HCEC 1CT (cell line): ENCODE measurements at regions not wholly inside any gene's neighbourhood (a gene's known extent, or its start where the extent isn't known, plus 50 kb on each side); places are given as distances from the start of the nearest gene placed in this dataset.

Experiments
- DNase-seq: peaks from one replicate; pipeline ENCODE4 v3.0.0-alpha.2; 2017

DNA sequence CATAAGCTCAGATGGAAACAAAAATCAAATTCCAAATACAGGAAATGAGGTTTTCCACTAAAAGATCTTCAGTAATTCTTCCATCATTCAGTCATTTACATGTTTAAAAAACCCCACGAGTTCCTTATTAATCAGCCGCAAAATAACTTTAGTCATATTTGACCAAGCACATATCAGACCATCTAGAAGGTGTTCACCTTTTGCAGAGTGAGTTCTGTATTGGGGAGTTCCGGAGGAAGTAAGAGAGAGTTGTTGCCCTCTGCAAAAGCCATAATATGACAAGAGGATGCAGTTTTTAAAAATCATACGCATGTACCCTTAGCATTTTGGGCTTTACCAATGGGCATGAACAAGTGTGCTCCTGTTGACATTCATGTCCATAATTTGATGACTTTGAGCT is 61.6 kb downstream of the CCR1 start:
- no peak for DNase-seq

DNA sequence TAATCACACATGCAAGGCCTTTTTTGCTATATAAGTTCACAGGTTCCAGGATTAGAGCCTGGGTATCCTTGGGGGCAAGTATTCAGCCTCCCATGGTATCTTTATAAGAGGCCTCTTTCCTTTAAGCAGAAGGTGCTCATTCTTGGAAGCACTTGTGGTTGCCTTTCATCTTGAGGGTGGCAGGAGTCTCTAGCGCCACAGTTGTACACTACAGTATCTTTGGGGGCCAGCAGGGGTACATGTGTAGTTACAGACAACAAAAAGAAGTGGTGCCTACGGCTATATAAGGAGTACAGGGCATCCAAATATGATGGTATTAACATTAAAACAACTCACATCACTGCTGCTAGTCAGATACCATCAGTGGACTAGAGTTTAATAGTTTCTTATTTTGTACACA is 62.1 kb downstream of the CCR1 start:
- no peak for DNase-seq

DNA sequence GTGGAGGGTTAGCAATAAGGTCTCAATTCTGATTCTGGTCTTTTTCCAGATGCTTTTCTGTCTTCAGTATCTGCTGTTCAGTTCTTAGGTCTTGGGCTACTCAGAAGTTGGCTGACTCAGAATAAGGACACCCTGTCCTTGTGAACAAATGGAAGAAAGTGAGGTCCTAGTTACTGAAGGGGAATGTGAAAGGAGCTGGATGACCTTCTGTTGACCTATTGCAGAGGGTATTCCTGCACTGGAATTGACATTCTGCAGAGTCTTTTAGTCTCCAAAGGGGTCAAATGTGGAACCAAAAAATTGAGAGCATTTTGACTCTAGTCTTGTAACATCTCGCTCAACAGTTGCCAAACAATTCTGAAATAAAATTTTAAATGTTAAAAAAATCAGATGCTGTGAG is 63.0 kb downstream of the CCR1 start:
- DNase-seq = no peak

- no peak for DNase-seq
These were observed 64.1 kb downstream of the CCR1 start for GRCh38 chr3:46143951-46144473.

- no peak for DNase-seq
These were observed 66.3 kb downstream of the CCR1 start for GRCh38 chr3:46141813-46142212.

- DNase-seq = no peak
These were observed 69.5 kb downstream of the CCR1 start for GRCh38 chr3:46138581-46138980.

DNA sequence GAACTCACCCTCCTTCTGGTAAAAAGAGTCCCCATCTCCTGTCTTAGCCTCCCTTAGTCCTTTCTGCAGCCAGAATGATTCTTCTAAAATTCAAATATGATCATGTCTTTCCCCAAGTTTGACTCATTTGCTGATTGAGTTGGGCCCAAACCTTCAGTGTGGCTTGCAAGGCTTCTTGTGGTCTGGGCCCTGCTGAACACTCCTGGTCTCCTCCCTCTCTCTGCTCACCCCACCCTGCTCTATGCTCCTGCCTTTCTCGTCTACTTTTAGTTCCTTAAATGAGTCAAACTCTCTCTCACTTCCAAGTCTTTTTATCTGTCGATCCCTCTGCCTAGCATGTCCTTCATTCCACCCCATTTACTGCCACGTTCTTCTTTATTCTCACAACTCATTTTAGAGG is 72.6 kb downstream of the CCR1 start:
- no peak for DNase-seq

DNA sequence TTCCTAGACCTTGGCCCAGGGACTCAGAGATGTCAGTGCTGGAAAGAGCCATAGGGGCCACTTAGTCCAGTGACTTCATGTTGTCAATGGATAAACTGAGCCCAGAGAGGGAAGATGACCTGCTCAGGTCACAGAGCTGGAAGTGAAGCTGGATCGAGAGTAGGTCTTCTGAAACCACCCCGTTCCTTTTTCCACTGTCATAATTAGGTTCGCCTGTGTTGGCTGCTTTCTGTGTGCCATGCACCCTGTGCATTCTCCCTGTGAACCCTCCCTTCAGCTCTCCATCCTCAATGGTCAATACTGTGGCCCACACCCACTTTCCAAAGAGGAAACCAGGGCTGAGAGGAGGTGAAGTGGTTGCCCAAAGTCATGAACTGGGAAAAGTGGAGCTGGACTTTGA is 74.8 kb downstream of the CCR1 start:
- DNase-seq = no peak

GRCh38 chr3:46132565-46132964 is 75.5 kb downstream of the CCR1 start:
- no peak for DNase-seq

GRCh38 chr3:46131884-46132450 is 76.1 kb downstream of the CCR1 start:
- no peak for DNase-seq

GRCh38 chr3:46130631-46131310 is 77.3 kb downstream of the CCR1 start:
- no peak for DNase-seq

DNA sequence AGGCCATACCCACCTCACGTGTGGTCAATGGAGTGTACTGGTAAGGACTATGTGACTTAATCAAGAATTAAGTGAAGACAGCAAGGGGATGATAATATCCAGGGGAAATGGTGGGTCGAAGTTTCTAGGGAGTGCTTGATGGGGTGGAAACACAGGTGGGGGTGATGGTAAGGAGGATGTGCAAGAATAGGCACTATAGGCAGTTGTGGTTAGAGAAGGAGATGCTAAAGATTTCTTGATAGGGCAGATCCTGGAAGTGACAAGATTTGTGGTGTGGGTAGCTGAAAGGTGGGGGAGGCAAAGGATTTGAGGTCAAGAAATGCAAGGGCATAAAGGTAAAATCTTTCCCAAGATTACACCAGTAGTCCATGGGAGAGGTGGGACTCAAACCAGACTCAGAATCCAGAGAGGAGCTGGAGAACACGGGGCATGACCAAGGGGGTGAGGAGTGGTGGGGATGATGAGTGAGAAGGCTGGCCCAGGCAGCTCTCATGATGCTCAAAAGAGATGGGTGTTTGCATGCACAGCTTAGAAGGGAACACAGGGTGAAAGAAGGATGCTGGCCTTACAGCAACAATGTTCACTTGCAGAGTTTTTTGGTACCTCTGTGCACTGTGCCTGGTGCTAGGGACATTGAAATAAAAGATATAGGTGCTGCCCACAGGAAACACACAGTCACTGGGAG is 78.4 kb downstream of the CCR1 start:
- no peak for DNase-seq

DNA sequence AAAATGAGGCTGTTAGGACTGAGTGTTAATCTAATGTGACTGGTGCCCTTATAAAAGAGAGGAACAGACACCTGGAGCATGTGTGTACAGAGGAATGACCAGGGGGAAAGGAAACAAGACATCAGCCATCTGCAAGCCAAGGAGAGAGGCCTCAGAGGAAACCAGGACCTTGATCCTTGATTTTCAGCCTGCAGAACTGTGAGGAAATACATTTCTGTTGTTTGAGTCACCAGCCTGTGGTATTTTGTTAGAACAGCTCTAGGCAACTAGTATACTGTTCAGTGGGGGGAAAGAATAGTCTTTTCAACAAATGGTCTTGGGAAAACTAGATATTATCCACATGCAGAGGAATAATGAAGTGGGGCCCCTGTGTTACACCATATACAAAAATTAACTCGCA is 80.6 kb downstream of the CCR1 start:
- peak; percentile 93 for DNase-seq

DNA sequence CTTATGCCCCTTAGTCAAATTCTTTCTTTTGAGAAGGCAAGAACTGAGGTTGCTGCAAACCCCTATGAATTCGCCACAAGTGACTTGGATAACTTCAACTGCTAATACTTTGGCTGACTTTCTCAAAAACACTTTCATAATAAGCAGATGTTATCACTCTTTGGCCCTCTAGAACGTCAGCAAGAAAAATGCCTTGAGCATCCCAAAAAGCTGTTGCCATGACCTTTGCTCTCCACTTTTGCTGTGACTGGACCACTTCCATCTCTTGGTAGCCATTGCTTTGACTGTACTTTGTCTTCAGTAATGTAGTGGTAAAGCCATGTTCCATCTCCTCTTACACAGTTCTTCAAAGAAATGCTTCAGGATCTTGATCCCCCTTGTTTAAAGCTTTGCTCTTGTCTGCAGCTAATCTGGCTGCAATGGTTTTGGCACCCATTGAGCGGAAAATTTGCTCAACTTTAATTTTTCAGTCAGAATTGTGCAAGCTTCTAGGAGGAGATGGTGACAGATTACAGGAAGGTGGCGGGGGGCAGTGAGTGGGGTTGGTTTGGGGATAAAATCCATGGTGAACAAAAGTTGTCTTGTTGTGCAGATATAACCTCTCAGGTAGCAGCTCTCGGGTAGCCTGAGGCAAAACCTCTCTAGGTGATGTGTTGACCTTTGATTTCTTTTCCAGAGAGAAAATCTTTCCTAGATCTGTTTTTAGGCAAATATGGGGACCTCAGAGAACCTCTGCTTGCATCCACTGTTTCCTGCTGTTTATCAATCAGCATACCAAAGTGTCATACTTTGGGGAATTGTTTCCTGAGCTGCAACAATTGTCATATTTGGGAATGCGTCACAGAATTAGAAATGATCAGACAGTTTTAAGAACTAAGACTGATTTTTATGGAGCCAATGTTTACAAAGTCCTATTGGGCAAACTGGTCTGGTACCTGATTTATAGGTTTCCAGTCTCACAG is 83.6 kb downstream of the CCR1 start:
- DNase-seq = peak; percentile 28

GRCh38 chr3:46123646-46124045 is 84.5 kb downstream of the CCR1 start:
- no peak for DNase-seq

DNA sequence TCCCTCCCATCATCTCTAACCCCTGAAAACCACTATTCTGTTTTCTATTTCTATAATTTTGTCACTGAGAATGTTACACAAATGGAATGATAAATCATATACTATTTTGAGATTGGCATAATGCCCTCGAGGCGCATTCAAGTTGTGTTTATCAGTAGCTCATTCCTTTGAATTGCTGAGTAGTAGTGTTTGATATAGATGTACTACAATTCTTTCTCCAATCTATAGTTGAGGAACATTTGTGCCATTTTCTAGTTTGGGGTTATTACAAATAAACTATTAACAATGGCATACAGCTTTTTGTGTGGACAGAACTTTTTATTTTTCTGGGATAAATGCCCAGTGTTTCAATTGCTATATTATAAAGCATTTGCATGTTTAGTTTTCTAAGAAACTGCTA is 86.0 kb downstream of the CCR1 start:
- DNase-seq = no peak

- no peak for DNase-seq
These were observed 87.1 kb downstream of the CCR1 start for GRCh38 chr3:46120983-46121382.

GRCh38 chr3:46119709-46120498 is 88.2 kb downstream of the CCR1 start:
- no peak for DNase-seq

DNA sequence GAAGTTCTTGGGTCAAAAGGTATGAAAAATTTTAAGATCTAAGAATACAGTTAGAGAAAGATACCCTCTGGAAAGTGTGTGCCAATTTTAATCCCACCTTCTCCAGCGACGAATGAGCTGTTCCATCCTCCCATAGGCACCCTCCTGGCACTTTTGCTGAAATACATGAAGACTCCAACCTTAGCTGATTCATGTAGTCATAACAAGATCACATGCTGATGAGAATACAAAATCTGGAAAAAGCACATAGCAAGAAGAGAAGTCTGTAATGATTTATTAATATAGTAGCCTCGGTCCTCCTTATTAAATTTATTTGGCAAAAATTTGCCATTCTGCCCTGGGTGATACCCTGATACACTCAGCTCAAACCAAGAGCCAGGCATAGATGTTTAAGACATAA is 88.9 kb downstream of the CCR1 start:
- no peak for DNase-seq

- no peak for DNase-seq
These were observed 89.7 kb upstream of the XCR1 start for GRCh38 chr3:46116996-46117395.

DNA sequence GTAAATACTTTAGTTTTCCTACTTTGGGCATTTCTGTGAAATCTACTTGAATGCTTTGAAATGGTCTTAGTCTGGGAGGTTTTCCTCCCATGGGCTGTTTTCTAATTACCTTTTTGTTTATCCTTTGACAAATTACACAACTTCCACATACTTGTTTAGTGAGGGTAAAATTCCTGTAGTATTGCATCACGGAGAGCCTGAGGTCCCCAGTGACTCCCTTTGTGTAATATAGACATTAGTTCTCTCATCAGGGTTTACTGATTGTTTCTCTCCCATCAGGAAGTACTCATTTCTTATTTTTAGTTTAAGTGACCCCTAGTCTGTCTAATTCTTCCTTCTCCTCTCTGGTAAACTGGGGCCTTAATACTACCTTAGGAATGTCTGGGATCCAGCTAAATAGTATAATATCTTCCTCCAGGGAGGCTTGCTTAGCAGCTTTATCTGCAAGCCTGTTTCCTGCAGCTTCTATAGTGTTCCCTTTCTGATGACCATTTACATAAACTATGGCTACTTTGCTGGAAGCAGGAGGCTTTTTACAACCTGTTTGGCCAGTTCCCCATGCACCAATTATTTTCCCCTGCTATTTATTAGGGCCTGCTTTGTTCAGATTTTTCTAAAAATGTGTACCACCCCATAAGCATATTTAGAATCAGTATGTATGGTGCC is 87.2 kb upstream of the XCR1 start:
- DNase-seq = peak; percentile 97

DNA sequence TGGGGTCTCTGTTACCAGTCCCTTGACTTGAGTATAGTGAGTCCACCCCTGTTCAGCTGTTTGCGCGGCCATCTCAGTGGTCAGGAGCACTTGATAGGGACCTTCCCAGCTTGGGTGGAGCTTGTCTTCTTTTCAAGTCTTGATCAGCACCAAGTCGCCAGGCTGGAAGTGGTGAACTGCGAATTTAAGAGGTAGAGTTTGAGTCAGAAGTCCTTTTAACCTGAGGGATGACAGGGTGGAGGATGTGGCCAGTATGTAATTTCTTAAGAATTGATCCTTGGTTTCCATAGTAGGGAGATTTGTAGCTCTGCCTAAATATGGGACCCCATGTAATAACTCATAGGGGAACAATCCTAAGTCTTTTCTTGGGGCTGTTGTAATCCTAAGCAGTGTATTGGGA is 86.3 kb upstream of the XCR1 start:
- peak; percentile 84 for DNase-seq
